Activated CD8-positive, alpha-beta memory T cell treated with anti-CD3 and anti-CD28 coated beads, Interleukin-2, amount 10 ng/mL, durations not matched to agents 7 days and 5 days (primary cell): ENCODE measurements at regions not wholly inside any gene's neighbourhood (a gene's known extent, or its start where the extent isn't known, plus 50 kb on each side); places are given as distances from the start of the nearest gene placed in this dataset.
"Not testable (repeated sequence)": the region's sequence is repeated elsewhere in the genome, so short reads cannot be mapped to it uniquely, and the experiment has no call there.

Source experiments
- ATAC-seq: fragments of 150-1000 bp; cut with Tn5 transposase; one replicate; pipeline ENCODE4 v1.10.0; 2021; ENCODE audit warnings: moderate library complexity
- CTCF ChIA-PET: fragments of 350-600 bp; sonication (Branson Sonifier 250); formaldehyde crosslinking; loops from one replicate; lab custom pipeline; 2021; ENCODE audit warnings: antibody characterized with exemption; lab: Charles Lee
- DNase-seq: peaks from one replicate; pipeline ENCODE4 v3.0.0-alpha.2; 2020
- H3K27ac Mint-ChIP-seq: one replicate; pipeline ENCODE4 v1.8.0; 2021; ENCODE audit warnings: mild to moderate bottlenecking, mixed read lengths
- H3K27me3 Mint-ChIP-seq: one replicate; pipeline ENCODE4 v1.8.0; 2021; ENCODE audit warnings: mixed read lengths
- H3K36me3 Mint-ChIP-seq: one replicate; pipeline ENCODE4 v1.8.0; 2021; ENCODE audit warnings: mild to moderate bottlenecking, mixed read lengths
- H3K4me1 Mint-ChIP-seq: one replicate; pipeline ENCODE4 v1.8.0; 2021; ENCODE audit warnings: mixed read lengths
- H3K4me3 Mint-ChIP-seq: one replicate; pipeline ENCODE4 v1.8.0; 2021; ENCODE audit warnings: mild to moderate bottlenecking, moderate library complexity, mixed read lengths
- H3K9me3 Mint-ChIP-seq: one replicate; pipeline ENCODE4 v1.8.0; 2022; ENCODE audit warnings: low read depth, mixed read lengths

DNA sequence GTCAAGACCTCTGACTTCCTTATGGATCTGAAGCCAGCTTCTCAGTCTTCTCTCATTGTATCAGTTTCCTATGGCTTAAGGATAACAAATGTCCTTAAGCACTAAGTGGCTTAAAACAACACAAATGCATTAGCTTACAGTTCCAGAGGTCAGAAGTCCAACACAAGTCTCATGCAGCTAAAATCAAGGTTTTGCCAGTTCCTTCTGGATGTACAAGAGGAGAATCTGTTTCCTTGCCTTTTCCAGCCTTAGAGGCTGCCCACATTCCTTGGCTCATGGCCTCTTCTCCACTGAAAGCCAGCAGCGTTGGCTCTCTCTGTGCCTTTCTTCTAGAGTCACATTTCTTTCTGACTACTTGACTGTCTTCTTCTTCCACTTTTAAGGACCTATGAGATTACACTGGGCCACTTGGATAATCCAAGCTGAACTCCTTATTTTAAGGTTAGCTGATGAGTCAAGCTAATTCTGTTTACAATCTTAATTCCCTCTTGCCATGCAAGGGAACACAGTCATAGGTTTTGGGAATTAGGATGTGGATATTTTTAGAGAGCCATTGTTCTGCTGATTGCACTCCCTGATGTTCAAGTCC is 179.0 kb downstream of the BCAS1 start:
- Mint-ChIP-seq H3K27ac (peak overlapping the region; percentile 39), H3K9me3 (no peaks in the 10 kb centered on the region), H3K4me1 (peaks cover 52% of the 10 kb centered on the region), H3K4me3 (no peak overlapping the region), H3K36me3 (no peaks in the 10 kb centered on the region), H3K27me3 (no peaks in the 10 kb centered on the region)
- no peak for DNase-seq
- CTCF ChIA-PET: interaction anchor here (0.8 to 2.6 kb wide), 7 partner anchors 11 to 53 kb away, joined by 3 to 14 read pairs (median 5); no protein-coding TSS in a partner anchor
- no peak for ATAC-seq

DNA sequence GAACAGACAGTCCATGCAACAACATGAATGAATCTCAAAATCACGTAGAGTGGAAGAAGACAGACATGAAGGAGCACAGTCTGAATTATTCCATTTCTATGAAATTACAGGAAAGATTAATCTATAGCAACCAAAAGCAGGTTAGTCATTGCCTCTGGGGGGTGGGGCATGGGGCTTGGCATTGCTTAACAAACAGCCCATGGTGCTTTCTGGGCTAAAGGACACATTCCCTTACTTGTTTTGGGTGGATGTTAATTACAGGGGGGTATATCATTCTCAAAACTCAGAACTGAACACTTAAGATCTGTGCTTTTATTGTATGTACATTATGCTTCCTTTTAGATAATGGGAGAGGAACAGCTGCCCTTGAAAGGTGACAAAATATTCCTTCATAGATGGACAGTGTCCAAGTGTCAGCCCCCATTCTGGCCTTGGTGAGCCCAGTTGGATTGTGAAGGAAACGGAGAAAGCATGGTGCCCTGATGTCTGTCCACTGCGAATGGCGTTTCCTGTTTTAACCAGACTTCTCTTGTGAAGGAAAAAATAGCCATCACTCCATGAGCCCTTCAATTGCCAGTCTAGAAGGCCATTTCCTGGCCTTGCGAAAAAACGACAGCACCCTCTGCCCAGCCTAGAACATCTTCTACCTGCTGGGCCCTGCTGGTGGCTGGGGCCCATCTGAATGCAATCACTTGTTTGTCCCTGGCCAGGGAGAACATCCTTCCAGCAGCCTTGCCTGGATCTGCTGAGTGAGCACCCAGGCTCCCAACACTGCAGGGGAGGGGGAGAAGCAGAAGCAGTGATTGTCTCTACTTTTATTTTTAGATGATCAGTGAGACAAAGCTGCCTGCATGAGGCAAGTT is 179.7 kb downstream of the BCAS1 start:
- Mint-ChIP-seq H3K9me3 (no peaks in the 10 kb centered on the region), H3K27me3 (no peaks in the 10 kb centered on the region), H3K4me3 (no peak overlapping the region), H3K36me3 (no peaks in the 10 kb centered on the region), H3K4me1 (peaks cover 52% of the 10 kb centered on the region), H3K27ac (peak overlapping the region; percentile 35)
- CTCF ChIA-PET: interaction anchor here (2.6 kb wide), 1 partner anchor 26 kb away, joined by 14 read pairs; no protein-coding TSS in a partner anchor
- DNase-seq (no peak), ATAC-seq (no peak)

DNA sequence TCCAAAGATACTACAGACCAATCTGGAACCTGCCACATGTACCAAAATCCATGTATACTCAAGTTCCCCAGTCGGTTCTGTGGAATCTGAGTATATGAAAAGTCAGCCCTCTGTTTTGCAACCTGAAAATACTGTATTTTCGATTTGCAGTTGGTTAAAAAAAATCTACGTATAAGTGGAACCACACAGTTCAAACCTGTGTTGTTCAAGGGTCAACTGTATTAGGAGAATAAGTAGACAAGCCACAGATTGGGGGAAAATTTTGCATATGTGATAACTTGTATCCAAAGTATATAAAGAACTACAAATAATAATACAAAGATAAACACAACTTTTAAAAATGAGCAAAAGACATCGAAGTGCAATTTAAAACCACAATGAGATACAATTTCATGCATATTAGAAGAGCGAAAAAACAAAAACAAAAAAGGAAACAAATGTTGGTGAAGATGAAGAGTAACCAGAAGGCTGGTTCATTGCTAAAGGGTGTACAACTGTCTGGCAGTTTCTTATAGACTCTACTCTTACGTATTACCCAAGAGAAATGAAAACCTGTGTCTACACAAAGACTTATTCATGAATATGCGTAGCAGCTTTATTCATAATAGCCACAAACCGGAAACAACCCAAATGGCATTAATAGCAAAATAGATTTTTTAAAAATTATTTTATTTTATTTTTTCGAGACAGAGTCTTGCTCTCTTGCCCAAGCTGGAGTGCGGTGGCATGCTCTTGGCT is 180.8 kb downstream of the BCAS1 start:
- Mint-ChIP-seq H3K27ac (no peak overlapping the region), H3K27me3 (no peaks in the 10 kb centered on the region), H3K4me1 (peaks cover 51% of the 10 kb centered on the region), H3K9me3 (no peaks in the 10 kb centered on the region), H3K36me3 (peaks cover 1% of the 10 kb centered on the region), H3K4me3 (no peak overlapping the region)
- CTCF ChIA-PET: no interaction called here
- DNase-seq: no peak
- no peak for ATAC-seq

DNA sequence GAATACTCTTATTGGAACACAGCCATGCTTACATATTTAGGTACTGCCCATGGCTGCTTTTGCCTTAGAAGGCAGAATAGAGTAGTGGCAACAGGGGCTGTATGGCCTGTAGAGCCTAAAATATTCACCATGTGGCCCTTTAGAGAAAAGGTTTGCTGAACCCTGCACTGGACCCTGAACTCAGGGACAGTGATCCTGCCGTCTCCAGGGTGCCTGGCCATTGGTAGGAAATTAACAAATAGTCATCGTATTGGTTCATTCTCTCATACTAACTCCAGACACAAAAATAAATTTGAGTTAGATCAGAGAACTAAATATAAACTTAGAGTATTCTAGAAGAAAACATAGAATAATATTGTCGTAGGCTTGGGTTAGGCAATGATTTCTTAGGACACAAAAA is 181.4 kb downstream of the BCAS1 start:
- Mint-ChIP-seq H3K9me3 (no peaks in the 10 kb centered on the region), H3K4me1 (peaks cover 52% of the 10 kb centered on the region), H3K27ac (no peak overlapping the region), H3K36me3 (peaks cover 2% of the 10 kb centered on the region), H3K4me3 (no peak overlapping the region), H3K27me3 (no peaks in the 10 kb centered on the region)
- CTCF ChIA-PET: no interaction called here
- DNase-seq: no peak
- ATAC-seq: no peak

DNA sequence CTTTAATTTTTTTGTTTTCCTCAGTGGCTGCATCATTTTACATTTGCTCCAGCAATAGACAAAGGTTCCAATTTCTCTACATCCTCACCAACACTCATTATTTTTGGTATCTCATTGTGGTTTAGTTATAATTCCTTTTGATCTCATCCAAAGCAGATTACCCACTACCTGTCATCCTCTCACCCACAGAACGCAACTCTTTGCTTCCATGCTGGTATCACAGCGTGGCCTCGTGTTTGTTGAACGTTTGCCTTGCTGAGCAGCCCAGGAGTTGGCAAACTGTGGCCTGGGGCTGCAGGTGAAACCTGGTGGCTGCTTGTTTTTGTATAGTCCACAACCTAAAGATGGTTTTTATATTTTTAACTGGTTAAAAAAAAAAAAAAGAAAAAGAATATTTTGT is 181.9 kb downstream of the BCAS1 start:
- DNase-seq (no peak), ATAC-seq (no peak)
- CTCF ChIA-PET: interaction anchor here (0.6 kb wide), 1 partner anchor 9 kb away, joined by 3 read pairs; no protein-coding TSS in a partner anchor
- H3K27me3 Mint-ChIP-seq: no peaks in the 10 kb centered on the region
- H3K9me3 Mint-ChIP-seq: no peaks in the 10 kb centered on the region
- no peak overlapping the region for H3K27ac Mint-ChIP-seq
- peaks cover 52% of the 10 kb centered on the region for H3K4me1 Mint-ChIP-seq
- H3K4me3 Mint-ChIP-seq: no peak overlapping the region
- peaks cover 2% of the 10 kb centered on the region for H3K36me3 Mint-ChIP-seq

DNA sequence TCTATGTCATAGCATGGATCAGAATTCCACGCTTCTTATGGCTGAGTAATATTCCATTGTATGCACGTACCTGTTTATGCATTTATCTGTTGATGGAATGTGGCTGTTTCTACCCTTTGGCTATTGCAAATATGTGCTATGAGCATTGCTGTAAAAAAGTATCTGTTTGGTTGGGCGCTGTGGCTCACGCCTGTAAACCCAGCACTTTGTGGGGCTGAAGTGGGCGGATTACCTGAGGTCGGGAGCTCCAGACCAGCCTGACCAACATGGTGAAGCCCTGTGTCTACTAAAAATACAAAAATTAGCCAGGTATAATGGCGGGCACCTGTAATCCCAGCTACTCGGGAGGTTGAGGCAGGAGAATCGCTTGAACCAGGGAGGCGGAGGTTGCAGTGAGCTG is 182.4 kb downstream of the BCAS1 start:
- no peak overlapping the region for H3K4me3 Mint-ChIP-seq
- H3K27me3 Mint-ChIP-seq: no peaks in the 10 kb centered on the region
- CTCF ChIA-PET: interaction anchor here (0.6 kb wide), 1 partner anchor 9 kb away, joined by 3 read pairs; no protein-coding TSS in a partner anchor
- no peak for DNase-seq
- no peaks in the 10 kb centered on the region for H3K9me3 Mint-ChIP-seq
- peaks cover 51% of the 10 kb centered on the region for H3K4me1 Mint-ChIP-seq
- H3K27ac Mint-ChIP-seq: no peak overlapping the region
- ATAC-seq: no peak
- H3K36me3 Mint-ChIP-seq: peaks cover 2% of the 10 kb centered on the region

DNA sequence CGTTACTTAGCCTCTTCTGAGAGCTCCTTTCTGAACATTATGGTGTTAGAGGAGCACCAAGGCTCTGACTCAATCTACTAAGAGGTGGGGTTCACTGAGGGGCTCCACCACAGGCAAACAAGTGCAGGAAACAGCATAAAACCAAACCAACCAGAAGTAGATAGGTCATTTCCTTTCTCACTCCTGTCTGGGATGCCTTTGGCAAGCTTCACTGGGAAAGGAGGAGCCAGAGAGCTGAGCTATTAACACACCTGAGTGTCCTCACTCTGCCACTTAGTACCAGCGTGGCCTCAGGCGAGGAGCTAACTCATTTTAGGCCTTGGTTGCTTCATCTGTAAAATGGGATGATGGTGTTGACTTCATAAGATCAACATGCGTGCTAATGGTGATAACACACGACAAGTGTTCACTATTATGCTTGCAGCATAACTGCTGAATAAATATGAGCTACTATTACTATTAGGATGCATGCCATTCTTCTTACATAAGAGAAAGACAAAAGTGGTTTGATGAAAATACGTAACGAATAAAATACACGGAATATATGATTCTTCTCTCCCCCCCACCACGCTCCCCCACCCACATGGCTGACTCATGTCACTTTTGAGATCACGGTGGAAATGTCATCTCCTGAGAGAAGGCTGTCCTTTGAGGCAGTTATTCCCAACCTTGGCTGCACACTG is 185.4 kb downstream of the BCAS1 start:
- peaks cover 50% of the 10 kb centered on the region for H3K4me1 Mint-ChIP-seq
- ATAC-seq: peak; percentile 90
- no peaks in the 10 kb centered on the region for H3K27me3 Mint-ChIP-seq
- H3K4me3 Mint-ChIP-seq: peak overlapping the region; percentile 75
- H3K9me3 Mint-ChIP-seq: peaks cover 3% of the 10 kb centered on the region
- peak; percentile 70 for DNase-seq
- H3K36me3 Mint-ChIP-seq: peaks cover 6% of the 10 kb centered on the region
- CTCF ChIA-PET: interaction anchor here (0.6 to 2.7 kb wide), 13 partner anchors 9 to 290 kb away, joined by 3 to 10 read pairs (median 5); no protein-coding TSS in a partner anchor
- peak overlapping the region; percentile 95 for H3K27ac Mint-ChIP-seq

DNA sequence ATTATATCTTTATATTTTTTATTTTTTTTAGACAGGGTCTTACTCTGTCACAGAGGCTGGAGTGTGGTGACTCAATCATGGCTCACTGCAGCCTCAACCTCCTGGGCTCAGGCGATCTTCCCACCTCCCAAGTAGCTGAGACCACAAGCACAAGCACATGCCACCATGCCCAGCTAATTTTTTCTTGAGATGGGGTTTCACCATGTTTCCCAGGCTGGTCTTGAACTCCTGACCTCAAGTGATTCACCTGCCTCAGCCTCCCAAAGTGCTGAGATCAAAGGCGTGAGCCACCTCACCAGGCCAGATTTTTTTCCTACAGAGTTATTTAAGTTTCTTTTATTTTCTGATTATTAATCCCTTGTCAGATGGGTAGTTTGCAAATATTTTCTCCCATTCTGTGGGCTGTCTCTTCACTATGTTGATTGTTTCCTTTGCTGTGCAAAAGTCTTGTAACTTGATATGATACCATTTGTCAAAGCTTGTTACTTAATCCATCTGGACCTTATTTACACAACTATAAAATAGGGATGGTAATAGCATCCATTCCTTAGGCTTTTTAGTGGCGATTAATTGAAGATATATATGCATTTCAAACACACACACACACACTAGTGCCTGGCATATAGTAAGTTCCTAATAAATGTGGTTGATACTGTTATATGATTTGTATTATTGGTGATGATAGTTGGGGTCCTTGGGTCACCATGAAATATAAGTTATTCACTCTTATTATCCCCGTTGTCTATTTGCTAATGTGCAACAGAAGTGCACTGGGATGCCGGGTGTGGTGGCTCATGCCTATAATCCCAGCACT is 187.1 kb downstream of the BCAS1 start:
- Mint-ChIP-seq H3K27me3 (no peaks in the 10 kb centered on the region), H3K4me1 (peaks cover 62% of the 10 kb centered on the region), H3K4me3 (no peak overlapping the region), H3K27ac (no peak overlapping the region), H3K36me3 (peaks cover 8% of the 10 kb centered on the region), H3K9me3 (peaks cover 3% of the 10 kb centered on the region)
- ATAC-seq: no peak
- DNase-seq: no peak
- CTCF ChIA-PET: interaction anchor here (0.7 to 2.7 kb wide), 5 partner anchors 10 to 32 kb away, joined by 3 to 10 read pairs (median 6); no protein-coding TSS in a partner anchor

DNA sequence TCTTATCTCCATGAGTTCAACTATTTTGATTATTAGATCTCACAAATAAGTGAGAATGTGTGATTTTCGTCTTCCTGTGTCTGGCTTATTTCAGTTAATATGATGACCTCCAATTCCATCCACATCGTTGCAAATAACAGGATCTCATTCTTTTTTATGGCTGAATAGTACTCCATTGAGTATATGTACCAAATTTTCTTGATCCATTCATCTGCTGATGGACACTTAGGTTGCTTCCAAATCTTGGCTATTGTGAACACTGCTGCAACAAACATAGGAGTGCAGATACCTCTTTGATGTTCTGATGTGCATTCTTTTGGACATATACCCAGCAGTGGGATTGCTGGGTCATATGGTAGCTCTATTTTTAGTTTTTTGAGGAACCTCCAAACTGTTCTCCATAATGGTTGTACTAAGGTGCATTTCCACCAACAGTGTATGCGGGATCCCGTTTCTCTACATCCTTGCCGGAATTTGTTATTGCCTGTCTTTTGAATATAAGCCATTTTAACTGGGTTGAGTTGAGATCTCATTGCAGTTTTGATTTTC is 187.9 kb downstream of the BCAS1 start:
- Mint-ChIP-seq H3K4me1 (peaks cover 61% of the 10 kb centered on the region), H3K27ac (peak overlapping the region; percentile 16)
- CTCF ChIA-PET: interaction anchor here (0.7 to 1.1 kb wide), 3 partner anchors 10 to 33 kb away, joined by 3 read pairs; no protein-coding TSS in a partner anchor
- not testable (repeated sequence) for H3K9me3 Mint-ChIP-seq, ATAC-seq, DNase-seq, H3K27me3 Mint-ChIP-seq, H3K4me3 Mint-ChIP-seq, H3K36me3 Mint-ChIP-seq

DNA sequence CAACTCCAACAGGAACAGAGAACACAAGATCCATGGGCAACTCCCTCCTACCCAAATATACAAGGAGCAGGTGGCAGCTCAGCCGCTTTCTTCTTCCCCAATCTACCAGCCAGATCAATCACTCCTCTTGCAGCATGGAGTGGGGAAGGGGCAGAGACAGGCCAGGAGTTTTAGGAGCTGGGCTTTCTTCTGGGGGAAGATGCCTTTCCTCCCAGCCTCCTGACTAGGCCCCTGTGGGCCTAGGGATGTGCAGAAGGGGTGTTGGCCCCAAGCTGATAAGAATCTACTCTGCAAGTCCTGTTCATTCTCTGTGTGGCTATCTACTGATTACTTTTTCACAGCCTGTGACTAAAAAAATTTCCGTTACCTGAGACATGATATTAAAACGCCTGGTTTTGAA is 189.0 kb downstream of the BCAS1 start:
- Mint-ChIP-seq H3K27me3 (no peaks in the 10 kb centered on the region), H3K36me3 (peaks cover 8% of the 10 kb centered on the region), H3K9me3 (peaks cover 3% of the 10 kb centered on the region), H3K4me1 (peaks cover 60% of the 10 kb centered on the region), H3K27ac (no peak overlapping the region), H3K4me3 (no peak overlapping the region)
- no peak for ATAC-seq
- DNase-seq: no peak
- CTCF ChIA-PET: interaction anchor here (0.6 to 2.0 kb wide), 7 partner anchors 9 to 288 kb away, joined by 3 to 7 read pairs (median 3); partner anchors contain the start of gene ZNF217

DNA sequence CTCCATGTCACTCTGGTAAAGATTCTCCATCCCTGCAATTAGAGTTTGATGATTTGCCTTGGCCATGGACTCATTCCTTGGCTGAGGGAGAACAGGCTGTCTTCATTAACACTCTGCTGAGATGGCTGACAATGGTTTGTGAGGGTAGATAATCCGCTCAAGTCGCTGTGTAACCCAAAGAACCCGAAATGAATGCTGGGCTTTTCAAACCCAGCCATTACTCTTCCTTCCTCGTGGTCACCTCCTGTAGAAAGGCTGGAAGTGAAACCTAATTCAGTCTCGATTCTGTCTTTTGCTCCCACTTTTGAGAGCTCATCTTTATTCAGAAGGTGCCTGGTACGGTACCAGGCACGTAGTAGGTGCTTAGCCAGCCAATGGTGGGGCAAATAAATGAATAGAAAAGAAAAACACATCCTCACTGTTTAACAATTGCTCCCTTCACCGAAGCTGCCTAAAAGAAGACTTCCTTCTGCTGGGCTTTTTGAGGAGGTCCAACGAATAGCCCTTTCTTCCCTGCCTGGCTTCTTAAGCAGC is 190.2 kb downstream of the BCAS1 start:
- DNase-seq (no peak), ATAC-seq (no peak)
- Mint-ChIP-seq H3K36me3 (peaks cover 8% of the 10 kb centered on the region), H3K4me1 (peaks cover 51% of the 10 kb centered on the region), H3K4me3 (no peak overlapping the region), H3K9me3 (peaks cover 3% of the 10 kb centered on the region), H3K27ac (peak overlapping the region; percentile 23), H3K27me3 (no peaks in the 10 kb centered on the region)
- CTCF ChIA-PET: interaction anchor here (1.0 to 2.0 kb wide), 5 partner anchors 12 to 138 kb away, joined by 5 to 8 read pairs (median 7); no protein-coding TSS in a partner anchor
